Natural killer cell (primary cell): ENCODE measurements at regions not wholly inside any gene's neighbourhood (a gene's known extent, or its start where the extent isn't known, plus 50 kb on each side); places are given as distances from the start of the nearest gene placed in this dataset.

ENCODE experiments used
- ATAC-seq, 3 donors: fragments of 150-1000 bp in 2 of 3; fragments of 200-7000 bp in 1 of 3; cut with Tn5 transposase; 1 replicate in 1 of 3; 2 replicates in 2 of 3; pipeline ENCODE4 v1.10.0; 2021; ENCODE audit warnings: mild to moderate bottlenecking in 2 of 3, moderate library complexity in 2 of 3
- DNase-seq, 2 donors: peaks; one replicate each; pipeline versions ENCODE4 v3.0.0 to v3.0.0-alpha.2; 2013 to 2021; ENCODE audit warnings: mixed read lengths in 1 of 2
- H3K27ac ChIP-seq: one replicate; pipeline ENCODE4 v1.5.1; 2013; ENCODE audit warnings: mild to moderate bottlenecking, low read length
- H3K27me3 ChIP-seq: one replicate; pipeline ENCODE4 v1.6.1; 2013; ENCODE audit warnings: low read length; ENCODE audit not compliant: control insufficient read depth, insufficient read depth
- H3K36me3 ChIP-seq: one replicate; pipeline ENCODE4 v1.6.1; 2013; ENCODE audit warnings: low read length; ENCODE audit not compliant: control insufficient read depth, insufficient read depth
- H3K4me1 ChIP-seq: one replicate; pipeline ENCODE4 v1.6.1; 2013; ENCODE audit warnings: low read length; ENCODE audit not compliant: control insufficient read depth, insufficient read depth
- H3K4me3 ChIP-seq: one replicate; pipeline ENCODE4 v1.5.1; 2013; ENCODE audit warnings: low read length
- H3K9me3 ChIP-seq: one replicate; pipeline ENCODE4 v1.6.1; 2013; ENCODE audit warnings: low read length; ENCODE audit not compliant: control insufficient read depth, insufficient read depth
- H3K27ac Mint-ChIP-seq, 2 donors: one replicate each; pipeline ENCODE4 v1.8.0; 2022; ENCODE audit warnings: mild to moderate bottlenecking in 2 of 2, mixed read lengths in 2 of 2, moderate library complexity in 1 of 2
- H3K27me3 Mint-ChIP-seq, 2 donors: one replicate each; pipeline ENCODE4 v1.8.0; 2022; ENCODE audit warnings: low read depth in 2 of 2, mixed read lengths in 2 of 2
- H3K36me3 Mint-ChIP-seq: one replicate; pipeline ENCODE4 v1.8.0; 2022; ENCODE audit warnings: mixed read lengths
- H3K4me1 Mint-ChIP-seq, 2 donors: one replicate each; pipeline ENCODE4 v1.8.0; 2022; ENCODE audit warnings: mixed read lengths in 2 of 2
- H3K4me3 Mint-ChIP-seq: one replicate; pipeline ENCODE4 v1.8.0; 2022; ENCODE audit warnings: mild to moderate bottlenecking, moderate library complexity, mixed read lengths
- H3K9me3 Mint-ChIP-seq, 2 donors: one replicate each; pipeline ENCODE4 v1.8.0; 2022; ENCODE audit warnings: mixed read lengths in 2 of 2
- CTCF ChIP-seq: fragments of 200-600 bp; IDR thresholded peaks from one replicate; pipeline ENCODE4 v1.8.0; 2022; ENCODE audit warnings: antibody characterized with exemption
- WGBS: methylation state at CpG from one replicate; pipeline ENCODE4 v1.1.7; 2013; ENCODE audit warnings: missing lambda C conversion rate; ENCODE audit not compliant: insufficient coverage; 5-methylcytosine and 5-hydroxymethylcytosine counted together
- intact Hi-C: fragments of 100-400 bp; cut with micrococcal nuclease; formaldehyde crosslinking; loops from one replicate; pipeline ENCODE4 v1.14.2; 2022

- Mint-ChIP-seq H3K36me3 (no peaks in the 10 kb centered on the region), H3K4me3 (no peak overlapping the region), H3K9me3 (no peaks in the 10 kb centered on the region), H3K27me3 (peaks cover 0 to 6% of the 10 kb centered on the region in 2 donors), H3K27ac (no peak overlapping the region), H3K4me1 (no peaks in the 10 kb centered on the region)
- no peak for DNase-seq
- Histone ChIP-seq H3K27ac (no peak overlapping the region), H3K36me3 (no peaks in the 10 kb centered on the region), H3K9me3 (peaks cover 4% of the 10 kb centered on the region), H3K27me3 (no peaks in the 10 kb centered on the region), H3K4me3 (no peak overlapping the region), H3K4me1 (no peaks in the 10 kb centered on the region)
- ATAC-seq = no peak
- intact Hi-C loops = no loop called here
- no peak for TF ChIP-seq CTCF
- 91% methylated on average over 8 of the region's 8 CpGs for WGBS
Measured at GRCh38 chr13:111952814-111953213, 114.1 kb upstream of the SOX1 start.

- Mint-ChIP-seq H3K27ac (no peak overlapping the region), H3K9me3 (no peaks in the 10 kb centered on the region), H3K27me3 (peaks cover 0 to 4% of the 10 kb centered on the region in 2 donors), H3K4me1 (no peaks in the 10 kb centered on the region), H3K36me3 (no peaks in the 10 kb centered on the region), H3K4me3 (no peak overlapping the region)
- no peak for DNase-seq
- WGBS = 83% methylated on average over 16 of the region's 16 CpGs
- Histone ChIP-seq H3K4me3 (no peak overlapping the region), H3K36me3 (no peaks in the 10 kb centered on the region), H3K27me3 (no peaks in the 10 kb centered on the region), H3K4me1 (no peaks in the 10 kb centered on the region), H3K27ac (no peak overlapping the region), H3K9me3 (peaks cover 4% of the 10 kb centered on the region)
- ATAC-seq = no peak
- no peak for TF ChIP-seq CTCF
- intact Hi-C loops = no loop called here
Measured at GRCh38 chr13:111953546-111954178, 113.3 kb upstream of the SOX1 start.

- Mint-ChIP-seq H3K36me3 (no peaks in the 10 kb centered on the region), H3K27me3 (no peaks in the 10 kb centered on the region), H3K4me1 (no peaks in the 10 kb centered on the region), H3K27ac (no peak overlapping the region), H3K4me3 (no peak overlapping the region), H3K9me3 (no peaks in the 10 kb centered on the region)
- Histone ChIP-seq H3K9me3 (peaks cover 3% of the 10 kb centered on the region), H3K27me3 (no peaks in the 10 kb centered on the region), H3K27ac (no peak overlapping the region), H3K4me1 (no peaks in the 10 kb centered on the region), H3K36me3 (no peaks in the 10 kb centered on the region), H3K4me3 (no peak overlapping the region)
- TF ChIP-seq CTCF = no peak
- DNase-seq (no peak), ATAC-seq (no peak)
- 84% methylated on average over 18 of the region's 18 CpGs for WGBS
- intact Hi-C loops = no loop called here
Measured at GRCh38 chr13:111954661-111955411, 112.1 kb upstream of the SOX1 start.
